ENCODE measurements at regions not wholly inside any gene's neighbourhood (a gene's known extent, or its start where the extent isn't known, plus 50 kb on each side); places are given as distances from the start of the nearest gene placed in this dataset.

DNA sequence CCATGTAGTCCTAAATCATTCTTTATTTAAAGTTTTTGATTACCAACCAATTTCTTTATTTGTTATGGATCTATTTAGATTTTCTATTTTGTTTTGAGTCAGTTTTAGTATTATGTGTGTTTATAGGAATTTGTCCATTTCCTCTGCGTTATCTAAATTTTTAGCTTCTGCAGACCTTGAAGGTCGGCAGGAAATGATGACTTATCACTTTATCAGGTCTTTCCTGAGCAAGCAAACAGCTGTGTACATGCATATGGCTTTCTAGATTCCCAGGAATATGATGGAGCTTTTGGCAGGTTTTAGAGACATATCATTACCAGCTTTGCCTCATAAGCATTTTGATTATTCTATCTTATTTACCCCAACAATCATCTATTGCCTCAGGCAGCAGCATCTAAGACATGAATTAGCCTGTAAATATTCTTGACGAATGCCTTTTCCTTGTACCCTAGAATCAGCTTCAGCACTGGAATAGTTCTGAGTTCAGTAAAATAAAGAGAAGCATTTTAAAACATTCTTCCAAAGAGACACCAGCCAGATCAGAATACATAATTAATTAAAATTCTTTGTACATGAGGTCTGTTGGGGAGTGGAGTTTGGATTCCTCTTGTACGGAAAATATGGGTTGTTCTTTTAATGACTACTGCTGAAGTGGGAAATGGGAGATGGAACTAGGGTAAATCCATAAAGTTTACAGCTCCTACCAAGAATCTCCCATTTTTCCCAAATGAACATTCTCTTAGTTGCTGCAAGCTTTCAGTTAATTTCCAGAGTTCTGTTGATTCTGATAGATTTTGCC, 408.8 kb upstream of the SEMA3C start:
- TF ChIP-seq, protein P1, sequence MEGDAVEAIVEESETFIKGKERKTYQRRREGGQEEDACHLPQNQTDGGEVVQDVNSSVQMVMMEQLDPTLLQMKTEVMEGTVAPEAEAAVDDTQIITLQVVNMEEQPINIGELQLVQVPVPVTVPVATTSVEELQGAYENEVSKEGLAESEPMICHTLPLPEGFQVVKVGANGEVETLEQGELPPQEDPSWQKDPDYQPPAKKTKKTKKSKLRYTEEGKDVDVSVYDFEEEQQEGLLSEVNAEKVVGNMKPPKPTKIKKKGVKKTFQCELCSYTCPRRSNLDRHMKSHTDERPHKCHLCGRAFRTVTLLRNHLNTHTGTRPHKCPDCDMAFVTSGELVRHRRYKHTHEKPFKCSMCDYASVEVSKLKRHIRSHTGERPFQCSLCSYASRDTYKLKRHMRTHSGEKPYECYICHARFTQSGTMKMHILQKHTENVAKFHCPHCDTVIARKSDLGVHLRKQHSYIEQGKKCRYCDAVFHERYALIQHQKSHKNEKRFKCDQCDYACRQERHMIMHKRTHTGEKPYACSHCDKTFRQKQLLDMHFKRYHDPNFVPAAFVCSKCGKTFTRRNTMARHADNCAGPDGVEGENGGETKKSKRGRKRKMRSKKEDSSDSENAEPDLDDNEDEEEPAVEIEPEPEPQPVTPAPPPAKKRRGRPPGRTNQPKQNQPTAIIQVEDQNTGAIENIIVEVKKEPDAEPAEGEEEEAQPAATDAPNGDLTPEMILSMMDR (IDR thresholded peaks at IDR 0.05; ENCODE audit: low read length) = no peak
- TF ChIP-seq EZH2 (IDR thresholded peaks at IDR 0.05; ENCODE audit: borderline replicate concordance, low read length) = no peak

All from OCI-LY1 (cell line).